T-helper 2 cell (primary cell): ENCODE measurements at regions not wholly inside any gene's neighbourhood (a gene's known extent, or its start where the extent isn't known, plus 50 kb on each side); places are given as distances from the start of the nearest gene placed in this dataset.
"Not testable (repeated sequence)": the region's sequence is repeated elsewhere in the genome, so short reads cannot be mapped to it uniquely, and the experiment has no call there.

Experiments
- DNase-seq, 5 experiments: peaks; one replicate each; pipeline versions ENCODE4 v3.0.0 to v3.0.0-alpha.2; 2012 to 2022

GRCh38 chr3:21995079-21995607, 244.1 kb upstream of the ZNF385D start:
- no peak for DNase-seq

DNA sequence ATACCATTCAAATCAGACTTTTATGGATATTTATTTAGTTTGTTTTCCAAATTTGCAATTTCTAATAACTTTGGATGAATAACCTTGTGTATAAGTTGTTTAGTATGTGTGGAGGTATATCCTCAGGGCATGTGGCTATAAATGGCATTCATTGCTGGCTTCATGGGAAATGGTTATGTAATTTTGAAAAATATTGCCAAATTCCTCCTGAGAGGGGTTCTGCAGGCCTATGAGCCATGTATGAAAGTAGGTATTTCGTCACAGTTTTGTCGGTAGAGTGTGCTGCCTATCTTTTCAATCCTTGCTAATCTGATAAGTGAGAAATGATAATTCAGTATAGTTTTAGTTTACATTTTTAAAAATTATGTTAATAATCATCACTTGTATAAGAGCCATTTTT, 256.4 kb upstream of the ZNF385D start:
- no peak for DNase-seq

GRCh38 chr3:22010997-22011396, 260.0 kb upstream of the ZNF385D start:
- no peak for DNase-seq

DNA sequence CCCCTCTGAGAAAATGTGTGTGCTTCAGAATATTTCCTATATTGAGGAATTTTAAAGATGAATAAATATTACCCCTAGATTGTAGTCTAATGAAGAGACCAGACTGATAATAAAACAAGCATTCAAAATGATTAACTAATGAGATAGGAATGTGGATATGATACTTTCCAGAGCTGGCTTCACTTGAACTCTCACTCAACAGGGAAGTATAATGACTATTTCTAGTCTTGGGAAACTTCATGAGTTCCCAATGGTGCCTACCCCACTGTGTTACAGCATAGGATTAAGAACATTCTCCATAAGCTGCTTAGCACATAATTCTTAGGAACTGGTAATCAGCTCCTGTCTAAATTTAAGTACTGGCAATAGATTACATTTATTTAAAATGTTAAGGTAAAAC, 261.5 kb upstream of the ZNF385D start:
- no peak for DNase-seq

DNA sequence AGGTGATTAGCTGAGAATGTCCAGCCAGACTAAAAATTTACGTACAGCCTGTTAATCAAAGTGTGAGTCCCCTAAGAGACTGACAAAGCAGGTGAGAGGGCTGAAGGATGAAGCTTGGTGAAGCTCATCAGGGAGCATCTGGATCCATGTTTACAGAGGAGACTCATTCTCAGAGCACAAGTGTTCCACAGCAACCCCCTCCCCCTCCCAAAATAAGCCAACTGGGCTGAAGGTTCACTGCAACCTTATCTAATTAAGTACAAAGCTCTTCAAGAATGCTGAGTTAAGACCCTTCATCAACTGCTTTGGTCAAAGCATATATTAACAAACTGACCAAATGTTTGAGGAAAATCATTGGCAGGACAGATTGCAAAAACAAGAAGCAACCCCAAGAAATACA, 262.6 kb upstream of the ZNF385D start:
- no peak for DNase-seq

- DNase-seq, result no peak
Measured at GRCh38 chr3:22016197-22016596, 265.2 kb upstream of the ZNF385D start.

GRCh38 chr3:22024638-22025037, 273.6 kb upstream of the ZNF385D start:
- not testable (repeated sequence) for DNase-seq

DNA sequence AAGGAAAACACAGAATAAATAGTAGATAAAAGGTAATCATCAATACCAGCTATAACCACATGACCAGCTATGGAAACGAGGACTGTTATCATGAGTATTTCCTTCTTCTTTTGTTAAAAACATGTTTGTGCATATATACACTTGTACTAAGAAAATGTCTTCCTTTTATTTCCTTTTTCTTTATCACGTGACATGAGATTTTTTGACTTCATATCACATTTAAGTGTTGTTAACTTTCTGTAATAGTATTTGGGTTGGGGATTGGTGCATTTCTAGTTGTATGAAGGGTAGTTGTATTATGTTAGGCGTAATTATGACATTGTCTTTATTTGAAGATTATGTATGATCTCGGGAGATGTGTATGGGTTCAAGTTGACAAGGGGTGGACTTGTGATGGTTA, 278.5 kb upstream of the ZNF385D start:
- no peak for DNase-seq

DNA sequence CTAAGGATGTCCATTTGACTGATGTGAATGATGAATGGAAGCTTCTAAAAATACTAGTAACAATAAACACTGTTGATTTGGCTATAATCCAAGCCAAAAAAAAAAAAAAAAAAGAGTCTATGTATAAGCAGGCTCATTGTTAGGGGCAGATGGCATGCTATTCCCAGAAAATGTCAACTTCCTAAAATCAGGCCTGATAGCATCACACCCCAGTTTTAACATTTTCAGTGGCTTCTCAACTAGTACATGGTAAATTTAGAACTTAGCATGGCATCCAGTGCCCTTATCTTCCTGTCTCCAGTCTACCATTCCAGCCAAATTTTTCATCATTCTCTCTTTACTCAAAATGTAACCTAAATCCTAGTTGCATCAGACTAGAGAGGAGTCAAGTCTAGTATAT, 288.2 kb upstream of the ZNF385D start:
- DNase-seq, result no peak

DNA sequence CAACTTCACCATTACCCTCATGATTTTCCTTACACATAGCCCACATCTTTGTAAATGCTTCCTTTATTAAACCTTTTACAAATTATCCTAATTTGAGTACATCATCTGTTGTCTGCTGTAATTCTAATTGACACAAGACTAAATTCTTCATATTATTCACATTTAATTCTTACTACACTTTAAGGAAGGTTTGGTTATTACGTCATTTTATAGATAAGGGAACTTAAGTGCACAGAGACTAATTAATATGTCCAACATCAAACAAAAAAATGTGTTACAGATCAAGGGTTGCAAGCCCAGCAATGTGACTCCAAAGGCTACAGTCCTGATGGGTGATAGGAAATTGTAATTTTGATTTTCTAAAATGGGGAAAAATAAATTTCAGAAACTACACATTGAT, 289.1 kb upstream of the ZNF385D start:
- no peak for DNase-seq

GRCh38 chr3:22045882-22046281, 294.9 kb upstream of the ZNF385D start:
- DNase-seq, result no peak

GRCh38 chr3:22063500-22063899, 312.5 kb upstream of the ZNF385D start:
- no peak for DNase-seq

- no peak for DNase-seq
Measured at GRCh38 chr3:22068619-22069018, 317.6 kb upstream of the ZNF385D start.

GRCh38 chr3:22088204-22088603, 337.2 kb upstream of the ZNF385D start:
- no peak for DNase-seq

- peak in 1 of 5 experiments; percentile 4 for DNase-seq
Measured at GRCh38 chr3:22089284-22089683, 338.3 kb upstream of the ZNF385D start.

- no peak for DNase-seq
Measured at GRCh38 chr3:22091329-22091728, 340.3 kb upstream of the ZNF385D start.

GRCh38 chr3:22098021-22098420, 347.0 kb upstream of the ZNF385D start:
- no peak for DNase-seq

DNA sequence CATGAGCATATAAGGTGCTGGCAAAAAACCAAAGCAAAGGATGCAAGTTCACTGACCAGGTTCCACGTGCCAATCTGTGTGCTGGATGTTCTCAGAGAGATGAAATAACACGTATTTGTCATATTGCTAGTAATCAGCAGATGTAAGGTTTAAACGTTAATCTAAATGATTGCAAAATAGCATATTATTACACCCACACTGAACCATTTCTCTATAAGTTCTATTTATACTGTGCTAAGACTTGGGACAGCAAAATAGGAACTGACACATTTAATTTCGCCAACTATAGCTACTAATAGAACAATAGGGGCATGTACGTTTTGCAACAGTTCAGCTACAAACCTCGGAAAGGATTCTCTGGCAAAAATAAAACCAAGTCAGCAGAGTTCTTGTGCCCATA, 350.3 kb upstream of the ZNF385D start:
- no peak for DNase-seq

- no peak for DNase-seq
Measured at GRCh38 chr3:22101811-22102210, 350.8 kb upstream of the ZNF385D start.

DNA sequence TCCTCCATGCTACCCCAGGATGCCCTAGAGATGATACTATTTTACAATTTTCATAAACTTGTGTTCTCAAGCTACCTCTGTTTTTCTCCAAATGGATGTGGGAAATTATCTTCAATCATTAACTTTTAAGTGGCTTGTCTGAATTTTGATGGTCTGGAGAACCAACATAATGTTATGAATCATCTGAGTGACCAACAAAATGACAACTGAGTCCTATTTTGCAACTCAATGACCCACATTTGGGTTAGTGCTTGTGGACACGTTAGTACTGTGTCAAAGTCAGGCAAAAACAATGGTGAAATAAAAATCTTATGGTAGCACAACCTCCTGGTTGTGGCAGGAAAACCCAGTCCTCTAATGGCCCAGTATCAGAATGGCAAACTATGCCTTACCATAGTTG, 352.4 kb upstream of the ZNF385D start:
- DNase-seq, result no peak

- DNase-seq, result no peak
Measured at GRCh38 chr3:22106213-22106896, 355.3 kb upstream of the ZNF385D start.

DNA sequence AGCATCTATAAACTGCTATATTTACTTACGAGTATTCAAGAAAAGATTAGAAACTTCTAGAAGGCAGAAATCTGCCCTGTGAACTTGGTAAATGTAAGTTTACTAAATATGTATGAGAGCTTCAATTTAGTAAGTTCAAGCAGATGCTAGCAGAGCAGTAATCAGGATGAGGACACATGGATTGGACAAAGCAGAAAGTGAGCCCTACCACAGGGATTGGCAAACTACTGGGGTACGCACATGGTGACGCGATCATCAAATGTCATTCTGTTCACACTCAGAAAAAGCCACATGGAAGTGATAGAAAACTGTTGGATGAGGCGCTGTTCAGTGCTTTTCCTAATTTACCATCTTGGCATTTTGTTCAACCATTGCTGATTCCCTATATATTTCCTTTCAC, 360.2 kb upstream of the ZNF385D start:
- DNase-seq, result no peak

DNA sequence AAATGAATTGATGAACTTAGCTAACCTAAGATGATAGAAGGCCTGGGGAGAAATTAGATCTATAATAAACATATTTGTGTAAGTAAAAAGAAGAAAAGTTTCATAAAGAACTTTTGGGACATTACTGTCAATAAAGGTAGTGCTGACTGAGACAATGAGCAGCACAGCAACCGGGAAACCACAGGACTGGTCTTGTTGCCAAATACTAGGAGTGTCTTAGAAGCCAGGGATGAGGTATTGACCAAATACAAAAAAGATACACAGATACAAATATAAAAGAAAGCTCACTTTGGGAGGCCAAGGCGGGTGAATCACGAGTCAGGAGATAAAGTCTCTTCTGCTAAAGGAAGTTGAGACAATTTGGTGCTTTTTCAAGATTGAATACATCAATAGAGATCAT, 362.4 kb upstream of the ZNF385D start:
- DNase-seq, result no peak

- no peak for DNase-seq
Measured at GRCh38 chr3:22115581-22115980, 364.6 kb upstream of the ZNF385D start.

- DNase-seq, result no peak
Measured at GRCh38 chr3:22117091-22117490, 366.1 kb upstream of the ZNF385D start.
